Pancreas (tissue), 10 donors: ENCODE measurements at regions not wholly inside any gene's neighbourhood (a gene's known extent, or its start where the extent isn't known, plus 50 kb on each side); places are given as distances from the start of the nearest gene placed in this dataset.

Experiments used
- ATAC-seq, 4 donors: fragments of 200-7000 bp; cut with Tn5 transposase; one replicate each; pipeline versions ENCODE4 v1.8.0 to v1.9.1; 2020; ENCODE audit warnings: mild to moderate bottlenecking in 4 of 4, moderate library complexity in 4 of 4
- DNase-seq, 6 donors: peaks; one replicate each; pipeline ENCODE4 v3.0.0-alpha.2; 2020
- FAIRE-seq: peaks from 2 replicates; lab custom pipeline; 2012; peaks lifted over from hg19 to GRCh38; lab: Jason Lieb, UNC
- H3K27ac ChIP-seq, 4 donors: fragments of 200-600 bp; sonication (generic); 1 replicate in 3 of 4; 2 replicates in 1 of 4; pipeline versions ENCODE4 v1.5.0 to v1.8.0; 2020
- H3K27me3 ChIP-seq, 4 donors: fragments of 200-600 bp; one replicate each; pipeline ENCODE4 v1.8.0; 2021
- H3K36me3 ChIP-seq, 3 donors: fragments of 200-600 bp; sonication (generic) in 1 of 3; one replicate each; pipeline versions ENCODE4 v1.5.0 to v1.8.0; 2020 to 2021
- H3K4me1 ChIP-seq, 3 donors: fragments of 200-600 bp; one replicate each; pipeline ENCODE4 v1.8.0; 2021
- H3K4me3 ChIP-seq, 4 donors: fragments of 200-600 bp; sonication (generic) in 2 of 4; one replicate each; pipeline versions ENCODE4 v1.5.0 to v1.8.0; 2020 to 2021
- H3K9me3 ChIP-seq, 4 donors: fragments of 200-600 bp; one replicate each; pipeline ENCODE4 v1.8.0; 2021
- CTCF ChIP-seq, 4 donors: fragments of 200-600 bp; sonication (generic) in 3 of 4; IDR thresholded peaks; one replicate each; pipeline versions ENCODE4 v1.5.0 to v1.8.0; 2021; ENCODE audit warnings: antibody characterized with exemption in 4 of 4
- WGBS, 2 donors: extraction: QIAGEN DNeasy Blood & Tissue Kit; methylation state at CpG; one replicate each; pipeline ENCODE4 v1.1.7; 2013; 5-methylcytosine and 5-hydroxymethylcytosine counted together
- intact Hi-C, 3 donors: fragments of 100-400 bp; cut with DNase I; formaldehyde crosslinking; loops; one replicate each; pipeline versions ENCODE4 v1.11.1 to v1.14.2; 2022
- donor health status: healthy with polysubstance abuse.
- donor health status: DM: no; HTN: no; CAD: no; lungs with moderate emphysema.
- donor health status: DM: no; HTN: no; CAD: no.
- donor health status: control.
- donor health status: control.
- donor health status: Bipolar disorder and iron deficiency.
- donor health status: DM: yes; HTN: yes; CAD: no.
- donor health status: DM: no; HTN: no; CAD: no.
- donor health status: DM: no; HTN: no; CAD: no.
- donor health status: DM: yes; HTN: yes; CAD: no.

GRCh38 chr12:127119600-127120140 is 1147.3 kb upstream of the TMEM132C start:
- TF ChIP-seq CTCF (IDR thresholded peaks at IDR 0.05) = no peak
- WGBS, 2 donors = 66 to 69% methylated on average over 2 of the region's 2 CpGs
- ATAC-seq = no peak

GRCh38 chr12:127120851-127121250 is 1146.1 kb upstream of the TMEM132C start:
- Histone ChIP-seq H3K36me3 (no peaks in the 10 kb centered on the region), H3K4me1 (no peaks in the 10 kb centered on the region), H3K27ac (no peak overlapping the region), H3K4me3 (no peak overlapping the region), H3K9me3 (no peaks in the 10 kb centered on the region), H3K27me3 (no peaks in the 10 kb centered on the region)
- FAIRE-seq (no peak), ATAC-seq (no peak), DNase-seq (no peak)
- 65 to 82% methylated on average over 3 of the region's 3 CpGs for WGBS, 2 donors
- intact Hi-C loops = no loop called here
- TF ChIP-seq CTCF (IDR thresholded peaks at IDR 0.05) = no peak

More at GRCh38 chr12:127119600-127120140, 1147.3 kb upstream of the TMEM132C start:
- Histone ChIP-seq H3K27ac (no peak overlapping the region), H3K36me3 (no peaks in the 10 kb centered on the region), H3K4me3 (no peak overlapping the region), H3K4me1 (no peaks in the 10 kb centered on the region), H3K27me3 (no peaks in the 10 kb centered on the region), H3K9me3 (no peaks in the 10 kb centered on the region)
- FAIRE-seq (no peak), DNase-seq (no peak)
- intact Hi-C loops = no loop called here

- no peak for TF ChIP-seq CTCF (IDR thresholded peaks at IDR 0.05)
- FAIRE-seq = no peak
- DNase-seq = no peak
- Histone ChIP-seq H3K27me3 (no peaks in the 10 kb centered on the region), H3K9me3 (no peaks in the 10 kb centered on the region), H3K27ac (no peak overlapping the region), H3K4me3 (no peak overlapping the region), H3K36me3 (no peaks in the 10 kb centered on the region), H3K4me1 (no peaks in the 10 kb centered on the region)
- intact Hi-C loops = no loop called here
- no peak for ATAC-seq
- WGBS, 2 donors = 61 to 73% methylated on average over 4 of the region's 4 CpGs
Observed at GRCh38 chr12:127121494-127122084, 1145.4 kb upstream of the TMEM132C start.

DNA sequence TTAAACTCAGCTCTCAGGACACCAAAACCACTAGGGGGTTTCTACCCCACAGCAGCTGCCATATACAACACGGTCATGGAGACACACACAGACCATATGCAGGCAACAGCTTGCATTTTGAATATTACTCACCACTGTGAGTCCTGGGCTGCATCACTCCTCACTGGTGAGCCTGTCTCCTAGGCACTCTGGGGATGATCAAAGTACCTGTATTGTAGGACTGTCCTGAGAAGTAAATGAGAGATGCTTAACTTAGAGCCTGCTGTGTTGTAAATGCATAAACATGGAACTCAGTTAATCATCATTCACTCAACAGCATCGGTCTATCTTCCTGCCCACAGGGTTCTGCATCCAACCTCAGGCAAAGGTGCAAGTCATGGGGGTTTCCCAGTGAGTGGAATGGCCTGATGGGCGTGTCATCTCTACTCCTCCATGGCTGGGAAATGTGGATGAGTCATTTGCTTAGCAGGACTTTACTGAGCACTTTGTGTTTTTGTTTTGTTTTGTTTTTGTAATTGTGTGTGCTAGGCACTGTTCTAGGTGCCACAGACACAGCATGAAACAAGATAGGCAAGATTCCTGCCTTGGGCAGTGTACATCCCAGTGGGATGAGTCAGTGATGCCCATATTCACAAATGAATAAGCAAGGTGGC is 1141.2 kb upstream of the TMEM132C start:
- DNase-seq (no peak), ATAC-seq (peak in 2 of 4 donors; percentile 65 to 69)

More for the DNA sequence above, 1141.2 kb upstream of the TMEM132C start:
- H3K9me3 ChIP-seq = no peaks in the 10 kb centered on the region
- no peaks in the 10 kb centered on the region for H3K27me3 ChIP-seq
- no peaks in the 10 kb centered on the region for H3K4me1 ChIP-seq
- H3K4me3 ChIP-seq = no peak overlapping the region
- 52 to 68% methylated on average over 3 of the region's 3 CpGs for WGBS, 2 donors
- intact Hi-C loops = no loop called here
- no peak for TF ChIP-seq CTCF (IDR thresholded peaks at IDR 0.05)
- no peaks in the 10 kb centered on the region for H3K36me3 ChIP-seq
- no peak overlapping the region for H3K27ac ChIP-seq
- FAIRE-seq = no peak
